GM12874 (cell line): ENCODE measurements at regions not wholly inside any gene's neighbourhood (a gene's known extent, or its start where the extent isn't known, plus 50 kb on each side); places are given as distances from the start of the nearest gene placed in this dataset.

Experiments used
- CTCF ChIP-seq: IDR thresholded peaks from 2 replicates; pipeline ENCODE4 v1.5.1; 2011; ENCODE audit warnings: low read depth, mild to moderate bottlenecking, control low read depth, low read length, moderate library complexity; ENCODE audit not compliant: insufficient read depth

- no peak for TF ChIP-seq CTCF
Observed at GRCh38 chr11:123260511-123261211, 65.6 kb upstream of the CLMP start.

- no peak for TF ChIP-seq CTCF
Observed at GRCh38 chr11:123258877-123259276, 63.8 kb upstream of the CLMP start.

GRCh38 chr11:123257370-123257769 is 62.3 kb upstream of the CLMP start:
- TF ChIP-seq CTCF: no peak

GRCh38 chr11:123255909-123256308 is 60.9 kb upstream of the CLMP start:
- no peak for TF ChIP-seq CTCF

- no peak for TF ChIP-seq CTCF
Observed at GRCh38 chr11:123254357-123254756, 59.3 kb upstream of the CLMP start.

- TF ChIP-seq CTCF: no peak
Observed at GRCh38 chr11:123253911-123254310, 58.9 kb upstream of the CLMP start.

- no peak for TF ChIP-seq CTCF
Observed at GRCh38 chr11:123253223-123253622, 58.2 kb upstream of the CLMP start.
